ENCODE measurements at regions not wholly inside any gene's neighbourhood (a gene's known extent, or its start where the extent isn't known, plus 50 kb on each side); places are given as distances from the start of the nearest gene placed in this dataset.

- dilution Hi-C loops (cut with MboI; ENCODE audit: extremely low pct_ligation_motif_present, low sequenced_read_pairs) (no loop called here), intact Hi-C loops (cut with micrococcal nuclease) (no loop called here)
- Histone ChIP-seq H4K20me1 (replicated peaks; ENCODE audit: control insufficient read depth, extremely low read depth, insufficient read depth, low read length) (no peaks in the 10 kb centered on the region), H3K27ac (ENCODE audit: insufficient read depth, low read depth, low read length) (no peak overlapping the region), H3K79me2 (ENCODE audit: control insufficient read depth, insufficient read depth, low read length) (no peaks in the 10 kb centered on the region), H3K4me2 (ENCODE audit: insufficient read depth, low read length) (no peak overlapping the region), H3K9ac (replicated peaks; ENCODE audit: extremely low read depth, insufficient read depth, low read length) (no peak overlapping the region), H3K4me1 (ENCODE audit: control insufficient read depth, extremely low read depth, insufficient read depth, low read length) (no peaks in the 10 kb centered on the region), H3K9me3 (replicated peaks; ENCODE audit: control insufficient read depth, insufficient read depth, low read length) (no peaks in the 10 kb centered on the region), H3K36me3 (ENCODE audit: control insufficient read depth in 2 of 2, extremely low read depth in 1 of 2, insufficient read depth in 2 of 2, low read length in 2 of 2) (no peaks in the 10 kb centered on the region), H3K27me3 (ENCODE audit: control insufficient read depth in 2 of 2, insufficient read depth in 2 of 2, low read length in 2 of 2) (no peaks in the 10 kb centered on the region), H3K4me3 (replicated peaks in 1 of 3; ENCODE audit: insufficient read depth in 1 of 3, low read depth in 1 of 3, low read length in 3 of 3) (no peak overlapping the region), H3K9me1 (replicated peaks; ENCODE audit: control insufficient read depth, extremely low read depth, insufficient read depth, low read length) (no peaks in the 10 kb centered on the region), H2AFZ (ENCODE audit: low read depth, low read length) (no peak overlapping the region)
- TF ChIP-seq POLR2AphosphoS5 (IDR thresholded peaks at IDR 0.05; ENCODE audit: insufficient read depth, low read depth, low read length) (no peak), POLR2A (IDR thresholded peaks at IDR 0.05; ENCODE audit: low read depth, low read length) (no peak), EZH2 (IDR thresholded peaks at IDR 0.05; ENCODE audit: borderline replicate concordance, low read depth, low read length, severe bottlenecking) (no peak), MAX (IDR thresholded peaks at IDR 0.05; ENCODE audit: insufficient read depth, insufficient read length) (no peak), JUN (IDR thresholded peaks at IDR 0.05; ENCODE audit: borderline replicate concordance, insufficient read depth, insufficient read length, low read depth) (no peak), MYC (IDR thresholded peaks at IDR 0.05; ENCODE audit: low read depth, low read length) (no peak), GATA2 (IDR thresholded peaks at IDR 0.05; ENCODE audit: insufficient read depth, insufficient read length, low read depth, low read length) (no peak), FOS (IDR thresholded peaks at IDR 0.05; ENCODE audit: borderline replicate concordance, insufficient read depth, low read length) (no peak)
- TF ChIP-seq, protein P1, sequence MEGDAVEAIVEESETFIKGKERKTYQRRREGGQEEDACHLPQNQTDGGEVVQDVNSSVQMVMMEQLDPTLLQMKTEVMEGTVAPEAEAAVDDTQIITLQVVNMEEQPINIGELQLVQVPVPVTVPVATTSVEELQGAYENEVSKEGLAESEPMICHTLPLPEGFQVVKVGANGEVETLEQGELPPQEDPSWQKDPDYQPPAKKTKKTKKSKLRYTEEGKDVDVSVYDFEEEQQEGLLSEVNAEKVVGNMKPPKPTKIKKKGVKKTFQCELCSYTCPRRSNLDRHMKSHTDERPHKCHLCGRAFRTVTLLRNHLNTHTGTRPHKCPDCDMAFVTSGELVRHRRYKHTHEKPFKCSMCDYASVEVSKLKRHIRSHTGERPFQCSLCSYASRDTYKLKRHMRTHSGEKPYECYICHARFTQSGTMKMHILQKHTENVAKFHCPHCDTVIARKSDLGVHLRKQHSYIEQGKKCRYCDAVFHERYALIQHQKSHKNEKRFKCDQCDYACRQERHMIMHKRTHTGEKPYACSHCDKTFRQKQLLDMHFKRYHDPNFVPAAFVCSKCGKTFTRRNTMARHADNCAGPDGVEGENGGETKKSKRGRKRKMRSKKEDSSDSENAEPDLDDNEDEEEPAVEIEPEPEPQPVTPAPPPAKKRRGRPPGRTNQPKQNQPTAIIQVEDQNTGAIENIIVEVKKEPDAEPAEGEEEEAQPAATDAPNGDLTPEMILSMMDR (IDR thresholded peaks at IDR 0.05; ENCODE audit: extremely low read depth in 1 of 2, insufficient read depth in 1 of 2, low read depth in 1 of 2, low read length in 2 of 2): no peak
- POLR2A ChIA-PET: no interaction called here
- FAIRE-seq: no peak
- no TSS peak for BruUV-seq (replicated peaks)
- CTCF ChIA-PET: no interaction called here
- no peak for DNase-seq (ENCODE audit: low read depth, low spot score)
Measured at GRCh38 chr15:79495775-79496174, 63.6 kb downstream of the MINAR1 start.

Measured in endothelial cell of umbilical vein (primary cell).